Body of pancreas (tissue), 4 donors: ENCODE measurements at regions not wholly inside any gene's neighbourhood (a gene's known extent, or its start where the extent isn't known, plus 50 kb on each side); places are given as distances from the start of the nearest gene placed in this dataset.

Source experiments
- ATAC-seq: fragments of 150-250 bp; one replicate; pipeline ENCODE4 v1.9.1; 2016
- DNase-seq, 4 donors: peaks; one replicate each; pipeline ENCODE4 v3.0.0-alpha.2; 2019
- H3K27ac ChIP-seq, 4 donors: fragments of 200-600 bp; sonication (generic); 1 replicate in 3 of 4; 2 replicates in 1 of 4; pipeline versions ENCODE4 v1.5.1 to v1.6.1; 2016 to 2019; ENCODE audit warnings: mild to moderate bottlenecking in 1 of 4, mixed read lengths in 1 of 4, moderate library complexity in 1 of 4
- H3K27me3 ChIP-seq, 2 donors: fragments of 200-600 bp; sonication (generic); one replicate each; pipeline ENCODE4 v1.6.0; 2016; ENCODE audit warnings: mild to moderate bottlenecking in 1 of 2
- H3K36me3 ChIP-seq, 2 donors: fragments of 200-600 bp; sonication (generic); replicated peaks in 1 of 2; 2 replicates each; pipeline ENCODE4 v1.5.1; 2016; ENCODE audit warnings: low read depth in 2 of 2; ENCODE audit not compliant: insufficient read depth in 1 of 2
- H3K4me1 ChIP-seq: fragments of 200-600 bp; sonication (generic); one replicate; pipeline ENCODE4 v1.6.0; 2016
- H3K4me3 ChIP-seq, 2 donors: fragments of 200-600 bp; sonication (generic); 1 replicate in 1 of 2; 2 replicates in 1 of 2; pipeline ENCODE4 v1.5.1; 2016 to 2019
- H3K9me3 ChIP-seq, 3 donors: fragments of 200-600 bp; sonication (generic); 1 replicate in 2 of 3; 2 replicates in 1 of 3; pipeline ENCODE4 v1.5.1; 2016
- CTCF ChIP-seq, 7 experiments: fragments of 450-650 bp in 4 of 7; fragments of 200-600 bp in 3 of 7; sonication (generic) in 3 of 7; IDR thresholded peaks; one replicate each; pipeline ENCODE4 v1.5.1; 2016 to 2019; ENCODE audit warnings: antibody characterized with exemption in 7 of 7
- POLR2A ChIP-seq, 3 donors: fragments of 450-650 bp; IDR thresholded peaks; one replicate each; pipeline ENCODE4 v1.6.1; 2016; ENCODE audit warnings: antibody characterized with exemption in 3 of 3, mild to moderate bottlenecking in 2 of 3
- WGBS, 2 donors: methylation state at CpG; one replicate each; pipeline ENCODE4 v1.1.5; 2017; 5-methylcytosine and 5-hydroxymethylcytosine counted together
- intact Hi-C: fragments of 100-400 bp; cut with DNase I; formaldehyde crosslinking; loops from one replicate; pipeline ENCODE4 v1.15.1; 2023

DNA sequence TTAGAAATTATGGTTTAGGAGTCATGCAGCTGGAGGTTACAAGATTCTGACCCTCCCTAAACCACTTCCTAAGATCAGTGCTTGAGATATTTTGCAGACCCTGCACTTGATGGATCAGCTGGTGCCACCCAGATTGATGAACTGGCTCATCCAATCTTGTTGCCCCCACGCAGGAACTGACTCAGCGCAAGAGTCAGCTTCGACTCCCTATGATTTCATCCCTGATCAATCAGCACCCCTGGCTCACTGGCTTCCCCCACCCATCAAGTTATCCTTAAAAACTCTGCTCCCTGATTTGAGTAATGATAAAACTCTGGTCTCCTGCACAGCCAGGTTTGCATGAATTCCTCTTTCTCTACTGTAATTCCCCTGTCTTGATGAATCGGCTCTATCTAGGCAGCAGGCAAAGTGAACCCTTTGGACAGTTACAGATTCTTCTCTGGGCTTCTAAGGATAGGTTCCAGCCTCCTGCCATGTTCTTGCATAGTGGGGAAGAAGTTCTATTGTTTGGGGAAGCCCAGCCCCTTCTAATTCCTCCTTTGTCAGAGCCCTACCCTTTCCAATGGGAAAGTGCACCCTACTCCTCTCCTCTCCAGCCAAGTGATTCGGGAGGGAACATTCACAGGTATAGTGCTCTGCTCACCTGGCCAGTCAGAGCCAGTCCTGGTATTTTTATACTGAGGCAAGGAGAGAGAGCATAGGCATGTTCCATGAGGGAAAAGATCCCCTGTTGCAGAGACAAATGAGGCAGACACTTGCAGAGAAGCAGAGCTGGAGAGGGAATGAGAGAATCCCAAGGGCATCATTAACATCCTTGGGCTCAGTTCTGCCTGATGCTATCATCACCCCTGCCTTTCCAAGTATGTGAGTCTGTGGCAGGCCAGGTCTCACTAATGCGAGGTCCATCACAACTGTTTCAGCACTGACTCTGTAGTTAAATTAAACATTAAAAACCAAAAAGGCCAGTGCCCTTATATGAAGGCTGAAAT lies 224.4 kb upstream of the GALNT17 start:
- no peak for DNase-seq
- Histone ChIP-seq H3K4me3 (no peak overlapping the region), H3K36me3 (no peaks in the 10 kb centered on the region), H3K27me3 (no peaks in the 10 kb centered on the region), H3K27ac (no peak overlapping the region), H3K9me3 (no peaks in the 10 kb centered on the region), H3K4me1 (no peaks in the 10 kb centered on the region)
- ATAC-seq, result no peak
- intact Hi-C loops, result no loop called here
- 73 to 81% methylated on average over 6 of the region's 6 CpGs for WGBS, 2 donors
- no peak for TF ChIP-seq CTCF (IDR thresholded peaks at IDR 0.05)
- TF ChIP-seq POLR2A (IDR thresholded peaks at IDR 0.05), result no peak

DNA sequence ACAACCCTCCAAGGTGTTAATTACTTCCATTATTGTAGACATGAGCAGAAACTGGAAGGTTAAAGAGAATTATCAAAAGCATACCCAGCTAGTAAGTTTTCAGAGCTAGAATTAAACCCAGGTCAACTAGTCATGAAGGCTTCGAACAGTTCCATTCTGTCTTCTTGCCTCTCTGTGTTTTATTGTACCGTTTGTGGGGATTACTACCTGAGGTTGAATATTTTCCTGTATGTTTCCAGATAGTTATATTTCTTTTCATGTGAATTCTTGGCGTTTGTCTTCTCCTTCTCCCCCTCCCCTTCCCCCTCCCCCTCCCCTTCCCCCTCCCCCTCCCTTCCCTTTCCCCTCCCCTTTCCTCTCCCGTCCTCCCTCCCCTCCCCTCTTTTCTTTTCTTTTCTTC lies 218.0 kb upstream of the GALNT17 start:
- intact Hi-C loops, result no loop called here
- WGBS, 2 donors, result 63 to 84% methylated on average over 4 of the region's 4 CpGs
- DNase-seq, result no peak
- Histone ChIP-seq H3K36me3 (no peaks in the 10 kb centered on the region), H3K27ac (no peak overlapping the region), H3K4me3 (no peak overlapping the region), H3K4me1 (no peaks in the 10 kb centered on the region), H3K9me3 (no peaks in the 10 kb centered on the region), H3K27me3 (no peaks in the 10 kb centered on the region)
- no peak for ATAC-seq
- no peak for TF ChIP-seq CTCF (IDR thresholded peaks at IDR 0.05)
- no peak for TF ChIP-seq POLR2A (IDR thresholded peaks at IDR 0.05)

GRCh38 chr7:70915067-70915466 lies 216.9 kb upstream of the GALNT17 start:
- no peak for TF ChIP-seq POLR2A (IDR thresholded peaks at IDR 0.05)
- no peak for TF ChIP-seq CTCF (IDR thresholded peaks at IDR 0.05)
- Histone ChIP-seq H3K27ac (no peak overlapping the region), H3K36me3 (no peaks in the 10 kb centered on the region), H3K4me1 (no peaks in the 10 kb centered on the region), H3K4me3 (no peak overlapping the region), H3K27me3 (no peaks in the 10 kb centered on the region), H3K9me3 (no peaks in the 10 kb centered on the region)
- ATAC-seq (no peak), DNase-seq (no peak)
- 56 to 66% methylated on average over 2 of the region's 2 CpGs for WGBS, 2 donors
- intact Hi-C loops, result no loop called here

- intact Hi-C loops, result no loop called here
- H3K27ac ChIP-seq, result no peak overlapping the region
- H3K9me3 ChIP-seq, result no peaks in the 10 kb centered on the region
- no peak overlapping the region for H3K4me3 ChIP-seq
- WGBS, 2 donors, result 34 to 50% methylated on average over 4 of the region's 4 CpGs
- no peaks in the 10 kb centered on the region for H3K4me1 ChIP-seq
- no peaks in the 10 kb centered on the region for H3K27me3 ChIP-seq
- ATAC-seq, result no peak
- no peak for TF ChIP-seq CTCF (IDR thresholded peaks at IDR 0.05)
- TF ChIP-seq POLR2A (IDR thresholded peaks at IDR 0.05), result no peak
- no peaks in the 10 kb centered on the region for H3K36me3 ChIP-seq
- no peak for DNase-seq
Observed at GRCh38 chr7:70919481-70920073, 212.4 kb upstream of the GALNT17 start.
